ENCODE measurements at regions not wholly inside any gene's neighbourhood (a gene's known extent, or its start where the extent isn't known, plus 50 kb on each side); places are given as distances from the start of the nearest gene placed in this dataset.

DNA sequence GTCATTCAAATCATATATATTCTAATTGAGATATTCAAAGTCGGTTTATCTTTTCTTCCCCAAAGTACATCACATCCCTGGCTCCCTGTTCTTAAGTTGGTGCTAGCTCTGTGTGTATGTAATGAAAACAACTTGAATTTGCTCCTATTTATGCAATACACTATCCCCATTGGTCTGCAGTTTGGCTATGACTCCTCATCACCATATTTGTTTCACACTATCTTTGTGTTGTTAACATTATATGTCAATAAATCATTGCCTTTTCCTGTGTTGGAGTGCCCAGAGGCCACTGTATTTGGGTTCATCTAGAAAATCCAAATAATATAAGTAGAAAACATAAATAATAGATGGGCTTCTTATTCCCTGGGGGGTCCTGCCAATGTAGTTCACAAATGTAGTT lies 306.6 kb upstream of the TENM4 start:
- CTCF ChIA-PET: no interaction called here
- no peak for TF ChIP-seq SUZ12 (IDR thresholded peaks at IDR 0.05)
- DNase-seq (ENCODE audit: extremely low spot score): no peak
- POLR2A ChIA-PET: no interaction called here

DNA sequence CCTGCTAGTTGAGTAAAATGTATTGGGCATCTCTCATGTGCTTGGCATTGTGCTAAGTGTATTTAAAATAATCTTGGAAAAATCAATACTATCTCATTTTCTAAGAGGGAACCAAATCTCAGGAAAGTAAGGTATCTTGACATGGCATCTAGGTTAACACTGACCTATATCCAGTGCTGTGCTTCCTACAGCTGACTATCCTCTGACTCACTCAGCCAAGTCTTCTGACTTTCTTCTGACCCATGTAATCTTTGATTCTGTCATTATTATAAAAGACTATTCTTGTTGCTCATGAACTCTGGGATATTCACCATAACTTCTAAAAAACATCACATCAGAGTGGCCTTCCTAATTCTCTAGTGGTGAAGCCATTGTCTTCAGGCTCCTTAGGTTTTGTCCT lies 304.1 kb upstream of the TENM4 start:
- no peak for DNase-seq (ENCODE audit: extremely low spot score)
- ChIA-PET CTCF (no interaction called here), POLR2A (no interaction called here)
- no peak for TF ChIP-seq LEF1 (IDR thresholded peaks at IDR 0.05; ENCODE audit: borderline replicate concordance)
- TF ChIP-seq BHLHE40 (IDR thresholded peaks at IDR 0.05; ENCODE audit: borderline replicate concordance): no peak
- no peak for TF ChIP-seq L3MBTL2 (conservative IDR thresholded peaks at IDR 0.05)
- no peak for TF ChIP-seq FOXA1 (IDR thresholded peaks at IDR 0.05)
- no peak for TF ChIP-seq SP1 (IDR thresholded peaks at IDR 0.05)

DNA sequence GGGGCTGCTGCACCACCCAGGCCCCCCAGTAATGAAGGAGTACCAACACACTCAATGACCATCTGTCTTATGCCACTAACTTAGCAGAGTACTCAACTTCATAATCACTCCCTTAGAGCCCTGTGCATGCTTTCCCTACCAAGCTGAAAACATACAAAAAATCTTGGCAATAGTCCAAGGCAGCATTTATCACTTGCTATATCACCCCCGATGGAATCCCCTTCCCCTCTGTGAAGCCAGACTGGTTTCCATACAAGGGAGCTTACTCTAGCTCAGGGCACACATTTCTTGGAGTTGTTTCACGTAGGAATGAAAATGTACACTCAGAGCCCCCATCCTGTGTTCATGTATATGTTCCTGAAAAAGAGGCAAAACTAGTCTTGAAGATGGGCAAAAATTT lies 301.3 kb upstream of the TENM4 start:
- TF ChIP-seq ZNF384 (IDR thresholded peaks at IDR 0.05): no peak
- no peak for TF ChIP-seq FOXK2 (IDR thresholded peaks at IDR 0.05)
- TF ChIP-seq FOXA1 (IDR thresholded peaks at IDR 0.05): no peak
- TF ChIP-seq BHLHE40 (IDR thresholded peaks at IDR 0.05; ENCODE audit: borderline replicate concordance): no peak
- no peak for TF ChIP-seq ARNT (IDR thresholded peaks at IDR 0.05)
- TF ChIP-seq, protein P1, sequence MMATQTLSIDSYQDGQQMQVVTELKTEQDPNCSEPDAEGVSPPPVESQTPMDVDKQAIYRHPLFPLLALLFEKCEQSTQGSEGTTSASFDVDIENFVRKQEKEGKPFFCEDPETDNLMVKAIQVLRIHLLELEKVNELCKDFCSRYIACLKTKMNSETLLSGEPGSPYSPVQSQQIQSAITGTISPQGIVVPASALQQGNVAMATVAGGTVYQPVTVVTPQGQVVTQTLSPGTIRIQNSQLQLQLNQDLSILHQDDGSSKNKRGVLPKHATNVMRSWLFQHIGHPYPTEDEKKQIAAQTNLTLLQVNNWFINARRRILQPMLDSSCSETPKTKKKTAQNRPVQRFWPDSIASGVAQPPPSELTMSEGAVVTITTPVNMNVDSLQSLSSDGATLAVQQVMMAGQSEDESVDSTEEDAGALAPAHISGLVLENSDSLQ (IDR thresholded peaks at IDR 0.05): no peak
- TF ChIP-seq TARDBP (IDR thresholded peaks at IDR 0.05): no peak
- no peak for TF ChIP-seq FOXM1 (IDR thresholded peaks at IDR 0.05; ENCODE audit: borderline replicate concordance)
- no peak for TF ChIP-seq ELF4 (IDR thresholded peaks at IDR 0.05)
- TF ChIP-seq LEF1 (IDR thresholded peaks at IDR 0.05; ENCODE audit: borderline replicate concordance): no peak
- no peak for TF ChIP-seq CTBP1 (IDR thresholded peaks at IDR 0.05; ENCODE audit: borderline replicate concordance)
- TF ChIP-seq NFRKB (IDR thresholded peaks at IDR 0.05): no peak
- POLR2A ChIA-PET: no interaction called here
- CTCF ChIA-PET: no interaction called here
- no peak for DNase-seq (ENCODE audit: extremely low spot score)

DNA sequence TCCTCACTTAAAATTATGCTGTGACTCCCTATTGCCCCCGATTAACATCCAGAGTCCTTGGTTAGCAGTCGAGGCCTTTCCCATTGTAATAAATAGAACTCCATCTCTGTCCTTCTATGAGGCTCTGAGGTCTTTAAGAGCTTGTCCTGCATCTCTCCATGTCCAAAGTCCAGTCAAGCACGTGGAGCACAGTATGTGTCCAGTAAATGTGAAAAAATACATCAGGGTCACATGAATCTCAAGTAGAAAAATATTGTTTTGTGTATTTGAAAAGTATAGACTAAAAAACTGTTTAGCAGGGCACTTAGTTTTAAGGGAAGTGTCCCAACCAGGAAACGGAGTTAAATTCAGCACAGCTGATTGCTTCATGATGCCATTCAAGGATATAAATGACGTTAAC lies 298.8 kb upstream of the TENM4 start:
- TF ChIP-seq ELF4 (IDR thresholded peaks at IDR 0.05) (no peak), SP1 (IDR thresholded peaks at IDR 0.05) (no peak), FOXA1 (IDR thresholded peaks at IDR 0.05) (no peak), L3MBTL2 (conservative IDR thresholded peaks at IDR 0.05) (no peak), TARDBP (IDR thresholded peaks at IDR 0.05) (no peak), ZNF384 (IDR thresholded peaks at IDR 0.05) (no peak), SUZ12 (IDR thresholded peaks at IDR 0.05) (no peak), FOXK2 (IDR thresholded peaks at IDR 0.05) (no peak), LEF1 (IDR thresholded peaks at IDR 0.05; ENCODE audit: borderline replicate concordance) (no peak), NFRKB (IDR thresholded peaks at IDR 0.05) (no peak)
- TF ChIP-seq, protein P1 (IDR thresholded peaks at IDR 0.05): no peak
- no peak for DNase-seq (ENCODE audit: extremely low spot score)
- ChIA-PET POLR2A (no interaction called here), CTCF (no interaction called here)

DNA sequence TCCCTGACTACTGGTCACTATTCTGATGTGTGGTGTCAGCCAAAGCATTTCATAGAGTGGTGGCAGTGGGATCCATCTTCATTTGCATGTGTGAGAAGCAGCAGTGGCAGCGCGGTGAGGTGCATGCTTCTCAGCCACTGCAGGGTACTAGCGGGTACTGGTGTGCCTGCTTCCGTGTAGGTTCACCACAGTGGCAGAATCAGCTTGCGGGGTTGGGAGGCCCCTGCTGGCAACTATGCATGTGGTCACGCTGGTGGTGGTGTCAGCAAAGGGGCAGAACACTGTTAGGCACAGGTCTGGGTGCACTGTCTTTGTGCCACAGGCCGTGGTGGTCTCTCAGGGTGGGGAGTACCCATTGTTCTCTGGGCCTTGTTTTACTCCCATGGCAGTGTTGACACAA lies 286.4 kb upstream of the TENM4 start:
- TF ChIP-seq ELF4 (IDR thresholded peaks at IDR 0.05): no peak
- TF ChIP-seq CTBP1 (IDR thresholded peaks at IDR 0.05; ENCODE audit: borderline replicate concordance): no peak
- no peak for TF ChIP-seq SP1 (IDR thresholded peaks at IDR 0.05)
- no peak for TF ChIP-seq LEF1 (IDR thresholded peaks at IDR 0.05; ENCODE audit: borderline replicate concordance)
- TF ChIP-seq ARNT (IDR thresholded peaks at IDR 0.05): no peak
- no peak for TF ChIP-seq HDGF (IDR thresholded peaks at IDR 0.05; ENCODE audit: borderline replicate concordance)
- no peak for TF ChIP-seq FOXK2 (IDR thresholded peaks at IDR 0.05)
- TF ChIP-seq TARDBP (IDR thresholded peaks at IDR 0.05): no peak
- no peak for TF ChIP-seq L3MBTL2 (conservative IDR thresholded peaks at IDR 0.05)
- TF ChIP-seq NFRKB (IDR thresholded peaks at IDR 0.05): no peak
- TF ChIP-seq, protein P1 (IDR thresholded peaks at IDR 0.05): no peak
- no peak for TF ChIP-seq FOXM1 (IDR thresholded peaks at IDR 0.05; ENCODE audit: borderline replicate concordance)
- no peak for TF ChIP-seq ZNF384 (IDR thresholded peaks at IDR 0.05)
- TF ChIP-seq SUZ12 (IDR thresholded peaks at IDR 0.05): no peak
- no peak for TF ChIP-seq FOXA1 (IDR thresholded peaks at IDR 0.05)
- TF ChIP-seq BHLHE40 (IDR thresholded peaks at IDR 0.05; ENCODE audit: borderline replicate concordance): no peak
- CTCF ChIA-PET: no interaction called here
- no peak for DNase-seq (ENCODE audit: extremely low spot score)
- POLR2A ChIA-PET: no interaction called here

DNA sequence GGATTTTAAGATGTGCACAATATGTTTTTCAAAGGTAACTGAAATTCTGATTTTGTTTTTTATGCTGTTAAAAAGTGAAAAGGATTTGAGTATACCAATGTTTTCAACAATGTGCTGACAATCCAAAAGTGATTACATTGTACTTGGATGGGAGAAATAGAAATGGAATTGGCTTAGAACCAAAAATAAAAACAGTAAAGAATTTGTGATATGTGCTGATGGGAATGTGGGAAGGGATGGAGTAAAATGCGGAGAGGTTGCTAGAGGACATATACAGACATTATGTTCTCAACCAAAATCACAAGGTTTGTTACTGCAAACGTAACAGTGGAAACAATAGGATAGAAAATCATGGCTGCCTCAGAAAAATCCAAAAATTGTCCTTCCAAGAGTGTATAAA lies 279.3 kb upstream of the TENM4 start:
- no peak for DNase-seq (ENCODE audit: extremely low spot score)
- TF ChIP-seq ARNT (IDR thresholded peaks at IDR 0.05) (no peak), BHLHE40 (IDR thresholded peaks at IDR 0.05; ENCODE audit: borderline replicate concordance) (no peak), CTBP1 (IDR thresholded peaks at IDR 0.05; ENCODE audit: borderline replicate concordance) (no peak), HDGF (IDR thresholded peaks at IDR 0.05; ENCODE audit: borderline replicate concordance) (no peak), L3MBTL2 (conservative IDR thresholded peaks at IDR 0.05) (no peak), FOXM1 (IDR thresholded peaks at IDR 0.05; ENCODE audit: borderline replicate concordance) (no peak), FOXA1 (IDR thresholded peaks at IDR 0.05) (no peak), LEF1 (IDR thresholded peaks at IDR 0.05; ENCODE audit: borderline replicate concordance) (no peak), NFRKB (IDR thresholded peaks at IDR 0.05) (no peak), ELF4 (IDR thresholded peaks at IDR 0.05) (no peak), TARDBP (IDR thresholded peaks at IDR 0.05) (no peak), ZNF384 (IDR thresholded peaks at IDR 0.05) (no peak), SP1 (IDR thresholded peaks at IDR 0.05) (no peak), FOXK2 (IDR thresholded peaks at IDR 0.05) (no peak), SUZ12 (IDR thresholded peaks at IDR 0.05) (no peak)
- TF ChIP-seq, protein P1 (IDR thresholded peaks at IDR 0.05): no peak
- POLR2A ChIA-PET: no interaction called here
- CTCF ChIA-PET: no interaction called here
